ENCODE measurements at regions not wholly inside any gene's neighbourhood (a gene's known extent, or its start where the extent isn't known, plus 50 kb on each side); places are given as distances from the start of the nearest gene placed in this dataset.

GRCh38 chr2:19643117-19643518 lies 258.7 kb downstream of the TTC32 start:
- TF ChIP-seq, protein P1, sequence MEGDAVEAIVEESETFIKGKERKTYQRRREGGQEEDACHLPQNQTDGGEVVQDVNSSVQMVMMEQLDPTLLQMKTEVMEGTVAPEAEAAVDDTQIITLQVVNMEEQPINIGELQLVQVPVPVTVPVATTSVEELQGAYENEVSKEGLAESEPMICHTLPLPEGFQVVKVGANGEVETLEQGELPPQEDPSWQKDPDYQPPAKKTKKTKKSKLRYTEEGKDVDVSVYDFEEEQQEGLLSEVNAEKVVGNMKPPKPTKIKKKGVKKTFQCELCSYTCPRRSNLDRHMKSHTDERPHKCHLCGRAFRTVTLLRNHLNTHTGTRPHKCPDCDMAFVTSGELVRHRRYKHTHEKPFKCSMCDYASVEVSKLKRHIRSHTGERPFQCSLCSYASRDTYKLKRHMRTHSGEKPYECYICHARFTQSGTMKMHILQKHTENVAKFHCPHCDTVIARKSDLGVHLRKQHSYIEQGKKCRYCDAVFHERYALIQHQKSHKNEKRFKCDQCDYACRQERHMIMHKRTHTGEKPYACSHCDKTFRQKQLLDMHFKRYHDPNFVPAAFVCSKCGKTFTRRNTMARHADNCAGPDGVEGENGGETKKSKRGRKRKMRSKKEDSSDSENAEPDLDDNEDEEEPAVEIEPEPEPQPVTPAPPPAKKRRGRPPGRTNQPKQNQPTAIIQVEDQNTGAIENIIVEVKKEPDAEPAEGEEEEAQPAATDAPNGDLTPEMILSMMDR (IDR thresholded peaks at IDR 0.05) = no peak
- TF ChIP-seq POLR2A (IDR thresholded peaks at IDR 0.05) (no peak), EP300 (IDR thresholded peaks at IDR 0.05) (no peak), POLR2AphosphoS5 (IDR thresholded peaks at IDR 0.05) (no peak)
